IMR-90 (cell line): ENCODE measurements at regions not wholly inside any gene's neighbourhood (a gene's known extent, or its start where the extent isn't known, plus 50 kb on each side); places are given as distances from the start of the nearest gene placed in this dataset.

Experiments
- ATAC-seq: fragments of 200-7000 bp; cut with Tn5 transposase; 2 replicates; pipeline ENCODE4 v1.9.1; 2020; ENCODE audit warnings: low read depth, mild to moderate bottlenecking, moderate library complexity
- BruUV-seq: library from RNA; stranded (reverse); fragments of 400-500 nt; replicated peaks from 2 replicates; lab custom pipeline; 2021; lab: Mats Ljungman, UMichigan
- CTCF ChIA-PET: fragments of 300-600 bp; formaldehyde crosslinking; extraction: SDS; loops from one replicate; lab custom pipeline; 2021; ENCODE audit warnings: antibody characterized with exemption; lab: Yijun Ruan, JAX
- POLR2A ChIA-PET: fragments of 300-600 bp; sonication (Branson Sonifier 250); formaldehyde crosslinking; loops from one replicate; lab custom pipeline; 2022; ENCODE audit warnings: antibody characterized with exemption; ENCODE audit not compliant: unreplicated experiment; lab: Charles Lee
- DNase-seq: peaks from one replicate; pipeline ENCODE4 v3.0.0; 2013
- H2AFZ ChIP-seq: replicated peaks from 2 replicates; pipeline ENCODE3; 2013; ENCODE audit warnings: low read length, mild to moderate bottlenecking; ENCODE audit not compliant: poor library complexity
- H2AK5ac ChIP-seq: 2 replicates; pipeline ENCODE4 v1.6.1; 2013; ENCODE audit warnings: low read depth, low read length, inconsistent platforms
- H2AK9ac ChIP-seq: replicated peaks from 2 replicates; pipeline ENCODE3; 2013; ENCODE audit warnings: mild to moderate bottlenecking, low read depth, low read length, moderate library complexity; ENCODE audit not compliant: poor library complexity
- H2BK120ac ChIP-seq: 2 replicates; pipeline ENCODE4 v1.6.1; 2013; ENCODE audit warnings: low read depth, low read length, inconsistent platforms
- H2BK15ac ChIP-seq: 3 replicates; pipeline ENCODE4 v1.6.1; 2013; ENCODE audit warnings: low read depth, low read length, inconsistent platforms
- H2BK20ac ChIP-seq: 2 replicates; pipeline ENCODE4 v1.6.1; 2013; ENCODE audit warnings: low read depth, mild to moderate bottlenecking, inconsistent platforms, low read length, moderate library complexity
- H2BK5ac ChIP-seq: 2 replicates; pipeline ENCODE4 v1.6.1; 2013; ENCODE audit warnings: mild to moderate bottlenecking, low read depth, low read length, inconsistent platforms; ENCODE audit not compliant: poor library complexity, severe bottlenecking
- H3K14ac ChIP-seq: replicated peaks from 2 replicates; pipeline ENCODE4 v1.6.1; 2013; ENCODE audit warnings: low read depth, low read length, inconsistent platforms
- H3K18ac ChIP-seq: 2 replicates; pipeline ENCODE4 v1.6.1; 2013; ENCODE audit warnings: low read depth, low read length, control low read depth
- H3K23ac ChIP-seq: 2 replicates; pipeline ENCODE4 v1.6.1; 2013; ENCODE audit warnings: low read depth, low read length, inconsistent platforms
- H3K27ac ChIP-seq: 2 replicates; pipeline ENCODE4 v1.5.1; 2013; ENCODE audit warnings: mild to moderate bottlenecking, control low read depth, low read length; ENCODE audit not compliant: insufficient read depth
- H3K27me3 ChIP-seq: 2 replicates; pipeline ENCODE4 v1.6.1; 2013; ENCODE audit warnings: low read length; ENCODE audit not compliant: control insufficient read depth, insufficient read depth
- H3K36me3 ChIP-seq: 2 replicates; pipeline ENCODE4 v1.6.1; 2013; ENCODE audit warnings: low read length, mixed read lengths; ENCODE audit not compliant: control insufficient read depth, insufficient read depth
- H3K4ac ChIP-seq: 2 replicates; pipeline ENCODE4 v1.6.1; 2013; ENCODE audit warnings: low read depth, low read length, inconsistent platforms
- H3K4me1 ChIP-seq: 2 replicates; pipeline ENCODE4 v1.6.1; 2013; ENCODE audit warnings: low read length, mixed read lengths; ENCODE audit not compliant: control insufficient read depth, insufficient read depth
- H3K4me2 ChIP-seq: 2 replicates; pipeline ENCODE4 v1.6.1; 2013; ENCODE audit warnings: low read depth, mild to moderate bottlenecking, control low read depth, low read length, moderate library complexity
- H3K4me3 ChIP-seq: 2 replicates; pipeline ENCODE4 v1.5.1; 2013; ENCODE audit warnings: low read depth, mild to moderate bottlenecking, control low read depth, low read length, moderate library complexity; ENCODE audit not compliant: insufficient read depth
- H3K56ac ChIP-seq: 2 replicates; pipeline ENCODE4 v1.6.1; 2013; ENCODE audit warnings: low read length, inconsistent platforms; ENCODE audit not compliant: insufficient read depth; ENCODE audit errors: extremely low read depth
- H3K79me1 ChIP-seq, 2 experiments: 2 replicates each; pipeline ENCODE4 v1.6.1; 2013; ENCODE audit warnings: low read length in 2 of 2, inconsistent platforms in 1 of 2, low read depth in 1 of 2
- H3K9ac ChIP-seq: 2 replicates; pipeline ENCODE4 v1.6.1; 2013; ENCODE audit warnings: low read depth, low read length, control low read depth
- H3K9me1 ChIP-seq: 2 replicates; pipeline ENCODE4 v1.6.1; 2013; ENCODE audit warnings: low read length, inconsistent platforms; ENCODE audit not compliant: insufficient read depth
- H3K9me3 ChIP-seq: 2 replicates; pipeline ENCODE4 v1.6.1; 2013; ENCODE audit warnings: low read length; ENCODE audit not compliant: control insufficient read depth, insufficient read depth
- H4K20me1 ChIP-seq: 2 replicates; pipeline ENCODE4 v1.6.1; 2013; ENCODE audit warnings: low read length, inconsistent platforms; ENCODE audit not compliant: insufficient read depth
- H4K5ac ChIP-seq: 2 replicates; pipeline ENCODE4 v1.6.1; 2013; ENCODE audit warnings: mild to moderate bottlenecking, low read depth, low read length, control low read depth
- H4K8ac ChIP-seq, 2 experiments: 2 replicates each; pipeline ENCODE4 v1.6.1; 2013; ENCODE audit warnings: low read depth in 2 of 2, low read length in 2 of 2, control low read depth in 1 of 2, inconsistent platforms in 1 of 2
- H4K91ac ChIP-seq: 2 replicates; pipeline ENCODE4 v1.6.1; 2013; ENCODE audit warnings: low read depth, low read length, inconsistent platforms; ENCODE audit not compliant: insufficient read depth
- FOS ChIP-seq: fragments of 150-350 bp; IDR thresholded peaks from 2 replicates; pipeline ENCODE4 v1.6.1; 2016; ENCODE audit warnings: low read depth, low read length
- MAFK ChIP-seq: IDR thresholded peaks from 2 replicates; pipeline ENCODE4 v1.6.1; 2012; ENCODE audit warnings: low read depth, low read length, improper control_type of control experiment
- MAZ ChIP-seq: IDR thresholded peaks from 2 replicates; pipeline ENCODE4 v1.6.1; 2012; ENCODE audit warnings: low read depth, mild to moderate bottlenecking, low read length, improper control_type of control experiment, moderate library complexity, borderline replicate concordance
- MXI1 ChIP-seq: IDR thresholded peaks from 2 replicates; pipeline ENCODE4 v1.6.1; 2012; ENCODE audit warnings: low read depth, mild to moderate bottlenecking, low read length, moderate library complexity, borderline replicate concordance
- RCOR1 ChIP-seq: IDR thresholded peaks from 2 replicates; pipeline ENCODE4 v1.6.1; 2012; ENCODE audit warnings: mild to moderate bottlenecking, low read length, improper control_type of control experiment; ENCODE audit not compliant: insufficient replicate concordance
- WGBS, 2 experiments: methylation state at CpG; one replicate each; pipeline versions ENCODE4 v1.1.5 to v1.1.7; 2013; ENCODE audit warnings: missing lambda C conversion rate in 2 of 2; ENCODE audit not compliant: insufficient read length in 1 of 2; ENCODE audit errors: extremely low coverage in 2 of 2; 5-methylcytosine and 5-hydroxymethylcytosine counted together
- dilution Hi-C: fragments of 300-500 bp; cut with HindIII; formaldehyde crosslinking; loops from one replicate; pipeline ENCODE4 v1.14.3; 2018; ENCODE audit warnings: low sequenced_read_pairs; ENCODE audit not compliant: unreplicated experiment
- in situ Hi-C: fragments of 300-500 bp; cut with MboI; formaldehyde crosslinking; loops from 3 replicates; pipeline ENCODE4 v1.14.3; 2019; ENCODE audit warnings: low sequenced_read_pairs, inconsistent platforms, mixed read lengths
- intact Hi-C: fragments of 100-400 bp; cut with micrococcal nuclease; formaldehyde crosslinking; loops from 2 replicates; pipeline ENCODE4 v1.10.0; 2022

DNA sequence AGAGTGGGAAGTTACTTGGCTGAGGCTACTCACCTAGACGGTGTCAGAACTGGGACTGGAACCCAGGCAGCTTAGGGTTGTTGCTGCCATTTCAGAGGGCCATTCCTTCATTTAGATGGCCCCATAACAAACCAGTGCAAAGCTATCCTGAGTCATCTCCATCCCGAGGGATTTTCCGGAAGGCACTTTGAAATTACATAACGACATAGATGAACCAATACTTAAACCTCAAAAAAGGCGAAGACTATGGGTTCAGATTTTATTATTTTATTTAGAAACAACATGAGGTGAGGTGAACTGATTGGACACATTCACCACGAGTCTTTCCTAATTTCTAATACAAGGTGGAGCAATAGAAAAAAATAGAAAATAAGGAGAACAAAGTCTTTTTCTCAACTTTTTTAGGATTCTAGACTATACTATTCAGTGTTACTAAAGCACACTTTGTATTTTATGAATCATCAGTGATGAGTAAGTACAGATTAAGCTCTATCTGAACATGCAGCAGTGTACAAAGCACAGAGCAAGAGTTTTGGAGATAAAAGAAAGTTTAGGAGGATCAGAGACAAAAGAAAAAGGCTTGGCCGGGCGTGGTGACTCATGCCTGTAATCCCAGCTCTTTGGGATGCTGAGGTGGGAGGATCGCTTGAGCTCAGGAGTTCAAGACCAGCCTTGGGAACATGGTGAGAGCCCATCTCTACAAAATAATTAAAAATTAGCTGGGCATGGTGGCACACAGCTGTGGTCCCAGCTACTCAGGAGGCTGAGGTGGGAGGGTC lies 79.5 kb upstream of the SVIL start:
- H3K27me3 ChIP-seq = no peaks in the 10 kb centered on the region
- in situ Hi-C loops = no loop called here
- no peak overlapping the region for H3K23ac ChIP-seq
- ChIA-PET CTCF (no interaction called here), POLR2A (no interaction called here)
- peaks cover 65% of the 10 kb centered on the region for H4K20me1 ChIP-seq
- H4K8ac ChIP-seq = no peak overlapping the region
- H2BK5ac ChIP-seq = no peak overlapping the region
- H3K9me3 ChIP-seq = no peaks in the 10 kb centered on the region; the same call in 1 of the 2 replicates
- H3K9ac ChIP-seq = no peak overlapping the region
- H3K9me1 ChIP-seq = peaks cover 11% of the 10 kb centered on the region
- peak overlapping the region; percentile 60 for H2AK5ac ChIP-seq
- H2BK120ac ChIP-seq = 0 out of 2 replicates have a peak overlapping the region, but pooled peaks have one; percentile 12
- H3K4me2 ChIP-seq = no peak overlapping the region
- H3K56ac ChIP-seq = no peak overlapping the region
- H3K18ac ChIP-seq = no peak overlapping the region
- 100% methylated on average over 1 of the region's 9 CpGs; no CpG with 5 or more reads in 1 of the 2 experiments for WGBS, 2 experiments
- peak overlapping the region; percentile 45; the same call in 1 of the 2 replicates for H3K4ac ChIP-seq
- peaks cover 6% of the 10 kb centered on the region for H3K4me1 ChIP-seq
- no peak overlapping the region; the same call in 2 of the 3 replicates for H2BK15ac ChIP-seq
- H4K5ac ChIP-seq = no peak overlapping the region
- DNase-seq = peak; percentile 93
- H3K36me3 ChIP-seq = peaks cover 3% of the 10 kb centered on the region
- H2AK9ac ChIP-seq = no peak overlapping the region
- peak overlapping the region; percentile 25 for H3K27ac ChIP-seq
- peak overlapping the region; percentile 6; the same call in 1 of the 2 replicates for H3K14ac ChIP-seq
- H2AFZ ChIP-seq = no peak overlapping the region
- dilution Hi-C loops = no loop called here
- no TSS peak for BruUV-seq
- peaks cover 10 to 64% of the 10 kb centered on the region in 2 experiments for H3K79me1 ChIP-seq
- no peak overlapping the region for H4K91ac ChIP-seq
- no peak overlapping the region for H3K4me3 ChIP-seq
- intact Hi-C loops = no loop called here
- TF ChIP-seq MAFK (0 out of 2 replicates have a peak, but pooled peaks have one; percentile 9), RCOR1 (peak; percentile 83), FOS (peak; percentile 74), MAZ (no peak), MXI1 (no peak)
- ATAC-seq = peak; percentile 81
- H2BK20ac ChIP-seq = no peak overlapping the region
